ENCODE measurements at regions not wholly inside any gene's neighbourhood (a gene's known extent, or its start where the extent isn't known, plus 50 kb on each side); places are given as distances from the start of the nearest gene placed in this dataset.

GRCh38 chr6:150765067-150765764, 100.3 kb upstream of the MTHFD1L start:
- Histone ChIP-seq H3K36me3 (ENCODE audit: control insufficient read depth, insufficient read depth, low read length) (no peaks in the 10 kb centered on the region), H3K9me3 (replicated peaks; ENCODE audit: control insufficient read depth, low read depth, low read length) (no peaks in the 10 kb centered on the region), H3K4me3 (ENCODE audit: low read length) (no peak overlapping the region), H3K4me1 (ENCODE audit: control insufficient read depth, insufficient read depth, low read length) (peaks cover 19% of the 10 kb centered on the region), H3K27me3 (ENCODE audit: control insufficient read depth, insufficient read depth, low read length) (no peaks in the 10 kb centered on the region), H3K27ac (ENCODE audit: low read length) (no peak overlapping the region)
- no peak for DNase-seq
- WGBS (ENCODE audit: insufficient coverage) = 80% methylated on average over 1 of the region's 10 CpGs

DNA sequence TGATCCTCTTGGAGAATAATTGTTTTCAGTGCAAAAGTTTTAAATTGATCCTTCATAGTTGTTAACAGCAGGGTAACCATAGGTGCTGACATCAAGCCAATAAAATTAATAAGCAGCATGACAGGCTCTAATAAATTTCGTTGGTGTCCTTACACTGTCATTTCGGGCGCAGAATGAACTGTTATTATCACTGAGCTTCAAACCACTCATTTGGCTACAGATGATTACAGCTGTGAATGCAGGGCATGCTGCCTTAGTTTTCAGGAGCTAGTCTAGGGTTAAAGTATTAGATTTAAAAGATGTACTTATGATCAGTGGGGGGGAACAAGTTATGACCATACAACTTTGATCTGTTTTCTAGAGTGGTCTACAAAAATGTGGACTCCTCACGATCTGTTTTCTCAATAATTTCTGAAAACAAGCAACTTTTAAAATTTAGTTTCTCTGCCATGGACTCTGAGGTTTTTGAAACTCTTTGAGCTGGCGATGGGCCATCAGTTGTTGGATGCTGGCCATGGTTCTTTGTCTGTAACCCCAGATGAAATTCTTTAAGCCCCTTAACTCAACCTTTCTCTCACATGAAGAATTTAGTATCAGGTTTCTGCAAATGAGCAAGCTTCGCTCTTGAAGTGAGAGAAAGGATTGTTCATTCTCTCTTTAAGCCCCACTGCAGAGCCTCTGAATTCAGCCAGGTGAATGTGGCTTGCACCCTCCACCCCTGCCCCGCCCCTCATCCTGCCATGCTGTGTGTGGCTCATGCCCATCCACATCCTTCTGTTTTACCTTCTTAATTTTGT, 99.1 kb upstream of the MTHFD1L start:
- peaks cover 19% of the 10 kb centered on the region for H3K4me1 ChIP-seq (ENCODE audit: control insufficient read depth, insufficient read depth, low read length)
- H3K36me3 ChIP-seq (ENCODE audit: control insufficient read depth, insufficient read depth, low read length) = no peaks in the 10 kb centered on the region
- no peak overlapping the region for H3K4me3 ChIP-seq (ENCODE audit: low read length)
- peak overlapping the region; percentile 82 for H3K27ac ChIP-seq (ENCODE audit: low read length)
- H3K27me3 ChIP-seq (ENCODE audit: control insufficient read depth, insufficient read depth, low read length) = no peaks in the 10 kb centered on the region
- no peaks in the 10 kb centered on the region for H3K9me3 ChIP-seq (replicated peaks; ENCODE audit: control insufficient read depth, low read depth, low read length)
- DNase-seq = peak; percentile 60
- 29% methylated on average over 4 of the region's 7 CpGs for WGBS (ENCODE audit: insufficient coverage)

- Histone ChIP-seq H3K36me3 (ENCODE audit: control insufficient read depth, insufficient read depth, low read length) (no peaks in the 10 kb centered on the region), H3K27me3 (ENCODE audit: control insufficient read depth, insufficient read depth, low read length) (no peaks in the 10 kb centered on the region), H3K4me3 (ENCODE audit: low read length) (no peak overlapping the region), H3K27ac (ENCODE audit: low read length) (peak overlapping the region; percentile 82), H3K9me3 (replicated peaks; ENCODE audit: control insufficient read depth, low read depth, low read length) (no peaks in the 10 kb centered on the region), H3K4me1 (ENCODE audit: control insufficient read depth, insufficient read depth, low read length) (peaks cover 19% of the 10 kb centered on the region)
- WGBS (ENCODE audit: insufficient coverage) = 20% methylated on average over 1 of the region's 2 CpGs
- no peak for DNase-seq
Measured at GRCh38 chr6:150767161-150767560, 98.3 kb upstream of the MTHFD1L start.

- Histone ChIP-seq H3K27ac (ENCODE audit: low read length) (peak overlapping the region; percentile 82), H3K36me3 (ENCODE audit: control insufficient read depth, insufficient read depth, low read length) (no peaks in the 10 kb centered on the region), H3K9me3 (replicated peaks; ENCODE audit: control insufficient read depth, low read depth, low read length) (no peaks in the 10 kb centered on the region), H3K27me3 (ENCODE audit: control insufficient read depth, insufficient read depth, low read length) (no peaks in the 10 kb centered on the region), H3K4me1 (ENCODE audit: control insufficient read depth, insufficient read depth, low read length) (peaks cover 19% of the 10 kb centered on the region), H3K4me3 (ENCODE audit: low read length) (no peak overlapping the region)
- DNase-seq = peak; percentile 72
- WGBS (ENCODE audit: insufficient coverage) = 0% methylated on average over 1 of the region's 7 CpGs
Measured at GRCh38 chr6:150767571-150768018, 97.9 kb upstream of the MTHFD1L start.

DNA sequence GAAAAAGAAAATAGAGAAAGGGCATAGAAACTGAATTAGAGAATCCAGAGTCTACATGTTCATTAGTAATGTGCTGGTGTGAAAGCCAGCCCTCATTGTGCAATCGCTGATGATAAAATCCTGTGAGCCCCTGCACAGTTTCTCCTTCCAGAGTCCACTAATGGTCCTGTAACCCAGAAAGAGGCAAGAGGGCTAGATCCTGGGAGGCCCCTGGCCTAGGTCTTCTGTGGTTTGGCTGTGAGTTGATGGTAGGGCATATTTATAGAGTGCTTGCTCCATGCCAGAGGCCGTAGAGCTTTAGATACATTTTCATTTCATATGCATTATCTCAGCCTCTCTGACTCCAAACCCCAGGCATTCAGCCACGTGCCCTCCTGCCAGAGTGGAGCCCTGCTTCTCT, 94.9 kb upstream of the MTHFD1L start:
- no CpG with 5 or more reads among the region's 3 CpGs for WGBS (ENCODE audit: insufficient coverage)
- no peak overlapping the region for H3K27ac ChIP-seq (ENCODE audit: low read length)
- H3K9me3 ChIP-seq (replicated peaks; ENCODE audit: control insufficient read depth, low read depth, low read length) = peaks cover 11% of the 10 kb centered on the region
- peaks cover 8% of the 10 kb centered on the region for H3K4me1 ChIP-seq (ENCODE audit: control insufficient read depth, insufficient read depth, low read length)
- DNase-seq = no peak
- no peaks in the 10 kb centered on the region for H3K36me3 ChIP-seq (ENCODE audit: control insufficient read depth, insufficient read depth, low read length)
- no peaks in the 10 kb centered on the region for H3K27me3 ChIP-seq (ENCODE audit: control insufficient read depth, insufficient read depth, low read length)
- no peak overlapping the region for H3K4me3 ChIP-seq (ENCODE audit: low read length)

DNA sequence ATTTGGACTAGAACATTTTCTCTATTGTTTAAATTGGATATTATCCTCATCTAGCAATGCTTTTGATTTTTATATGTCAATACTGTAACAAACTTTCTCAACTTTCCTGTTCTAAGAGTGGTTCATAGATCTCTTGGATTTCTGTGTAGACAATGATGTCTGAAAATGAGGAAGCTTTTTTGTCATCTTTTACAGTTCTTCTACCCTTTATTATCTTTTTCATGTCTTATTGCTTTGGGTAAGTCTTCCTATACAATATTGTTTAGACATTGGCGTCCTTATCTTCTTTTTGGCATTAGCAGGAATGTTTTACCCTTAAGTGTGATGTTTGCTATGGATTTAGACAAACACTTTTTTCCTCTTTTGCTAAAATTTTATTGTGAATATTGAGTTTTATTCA, 91.5 kb upstream of the MTHFD1L start:
- Histone ChIP-seq H3K36me3 (ENCODE audit: control insufficient read depth, insufficient read depth, low read length) (no peaks in the 10 kb centered on the region), H3K27me3 (ENCODE audit: control insufficient read depth, insufficient read depth, low read length) (no peaks in the 10 kb centered on the region), H3K4me3 (ENCODE audit: low read length) (no peak overlapping the region), H3K4me1 (ENCODE audit: control insufficient read depth, insufficient read depth, low read length) (no peaks in the 10 kb centered on the region), H3K27ac (ENCODE audit: low read length) (no peak overlapping the region), H3K9me3 (replicated peaks; ENCODE audit: control insufficient read depth, low read depth, low read length) (peaks cover 11% of the 10 kb centered on the region)
- WGBS (ENCODE audit: insufficient coverage) = no CpG with 5 or more reads among the region's 1 CpG
- DNase-seq = no peak

DNA sequence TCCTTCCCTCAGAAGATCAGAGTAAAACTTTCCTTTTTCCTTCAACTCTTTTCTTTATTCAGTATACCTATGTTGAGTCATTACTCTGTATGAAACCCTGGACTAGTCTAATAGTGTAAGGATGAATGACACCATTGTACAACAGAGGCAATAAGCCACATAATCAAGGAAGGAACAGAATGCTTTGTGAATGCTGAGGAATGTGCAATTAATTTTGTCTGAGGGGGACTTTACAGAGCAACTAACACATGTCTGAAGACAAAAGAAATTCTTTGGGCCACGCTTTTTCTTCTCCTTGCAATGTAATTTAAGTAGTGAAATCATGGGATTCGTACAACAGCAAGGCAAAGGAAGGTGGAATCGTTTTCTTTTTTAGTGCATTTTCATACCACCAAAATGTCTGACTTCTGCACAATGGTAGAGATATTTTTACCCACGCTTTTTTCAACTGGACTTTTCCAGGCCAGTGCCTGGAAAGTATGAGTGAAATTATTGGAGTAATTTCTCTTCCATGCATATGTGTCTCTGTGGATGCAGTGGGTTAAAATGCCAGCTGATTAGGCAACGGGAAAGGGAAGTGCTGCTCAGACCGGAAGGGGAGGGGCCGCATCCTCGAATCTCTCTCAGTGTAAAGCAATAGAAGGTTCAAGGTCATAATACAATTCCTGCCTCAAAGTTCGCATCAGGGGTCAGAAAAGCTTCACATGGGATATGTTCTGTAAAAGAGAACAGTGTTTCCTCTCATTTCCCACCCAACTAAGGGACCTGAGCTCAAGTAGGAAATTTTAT, 89.9 kb upstream of the MTHFD1L start:
- Histone ChIP-seq H3K4me1 (ENCODE audit: control insufficient read depth, insufficient read depth, low read length) (no peaks in the 10 kb centered on the region), H3K27me3 (ENCODE audit: control insufficient read depth, insufficient read depth, low read length) (no peaks in the 10 kb centered on the region), H3K36me3 (ENCODE audit: control insufficient read depth, insufficient read depth, low read length) (no peaks in the 10 kb centered on the region), H3K4me3 (ENCODE audit: low read length) (no peak overlapping the region), H3K9me3 (replicated peaks; ENCODE audit: control insufficient read depth, low read depth, low read length) (peaks cover 11% of the 10 kb centered on the region), H3K27ac (ENCODE audit: low read length) (no peak overlapping the region)
- 20% methylated on average over 2 of the region's 9 CpGs for WGBS (ENCODE audit: insufficient coverage)
- no peak for DNase-seq

DNA sequence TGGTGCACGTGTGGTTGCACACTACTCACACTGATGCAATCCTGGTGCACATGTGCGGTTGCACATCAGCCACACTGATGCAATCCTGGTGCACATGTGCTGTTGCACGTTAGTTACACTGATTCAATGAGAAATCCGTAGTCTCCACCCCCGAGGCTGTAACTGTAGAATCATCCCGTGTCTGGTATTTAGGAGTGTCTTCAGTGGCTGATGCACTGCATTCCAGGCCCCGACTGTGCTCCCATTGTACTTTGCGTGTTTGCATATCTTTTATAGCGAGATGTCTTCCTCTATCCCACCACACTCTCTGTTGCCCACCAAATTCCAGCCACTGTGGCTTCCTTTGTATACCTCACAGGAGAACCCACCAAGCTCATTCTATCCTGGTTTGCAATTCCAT, 87.8 kb upstream of the MTHFD1L start:
- Histone ChIP-seq H3K27ac (ENCODE audit: low read length) (no peak overlapping the region), H3K27me3 (ENCODE audit: control insufficient read depth, insufficient read depth, low read length) (no peaks in the 10 kb centered on the region), H3K36me3 (ENCODE audit: control insufficient read depth, insufficient read depth, low read length) (no peaks in the 10 kb centered on the region), H3K4me1 (ENCODE audit: control insufficient read depth, insufficient read depth, low read length) (no peaks in the 10 kb centered on the region), H3K9me3 (replicated peaks; ENCODE audit: control insufficient read depth, low read depth, low read length) (peaks cover 11% of the 10 kb centered on the region), H3K4me3 (ENCODE audit: low read length) (no peak overlapping the region)
- 78% methylated on average over 8 of the region's 9 CpGs for WGBS (ENCODE audit: insufficient coverage)
- DNase-seq = no peak

DNA sequence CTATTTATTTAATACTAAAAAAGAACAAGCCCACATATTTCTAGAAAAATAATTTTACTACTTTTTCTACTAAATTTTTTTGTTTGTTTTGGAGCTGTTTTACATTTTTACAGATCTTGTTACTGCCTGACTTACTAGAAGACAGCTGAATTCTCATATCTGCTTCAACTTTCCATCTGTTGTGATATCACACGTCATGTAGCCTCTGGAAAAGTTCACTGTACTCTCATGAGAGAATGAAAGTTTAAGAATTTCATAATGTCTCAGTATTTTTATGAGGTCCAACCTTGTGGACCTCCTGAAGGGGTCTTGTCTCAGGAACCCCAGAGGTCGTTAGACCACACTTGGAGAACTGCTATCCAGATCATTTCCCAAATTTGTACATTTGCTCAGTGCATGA, 81.7 kb upstream of the MTHFD1L start:
- Histone ChIP-seq H3K27ac (ENCODE audit: low read length) (no peak overlapping the region), H3K27me3 (ENCODE audit: control insufficient read depth, insufficient read depth, low read length) (no peaks in the 10 kb centered on the region), H3K4me1 (ENCODE audit: control insufficient read depth, insufficient read depth, low read length) (no peaks in the 10 kb centered on the region), H3K4me3 (ENCODE audit: low read length) (no peak overlapping the region), H3K9me3 (replicated peaks; ENCODE audit: control insufficient read depth, low read depth, low read length) (peaks cover 3% of the 10 kb centered on the region), H3K36me3 (ENCODE audit: control insufficient read depth, insufficient read depth, low read length) (peaks cover 4% of the 10 kb centered on the region)
- no peak for DNase-seq
- whole genome bisulfite sequencing (ENCODE audit: insufficient coverage) = no CpG with 5 or more reads among the region's 2 CpGs

DNA sequence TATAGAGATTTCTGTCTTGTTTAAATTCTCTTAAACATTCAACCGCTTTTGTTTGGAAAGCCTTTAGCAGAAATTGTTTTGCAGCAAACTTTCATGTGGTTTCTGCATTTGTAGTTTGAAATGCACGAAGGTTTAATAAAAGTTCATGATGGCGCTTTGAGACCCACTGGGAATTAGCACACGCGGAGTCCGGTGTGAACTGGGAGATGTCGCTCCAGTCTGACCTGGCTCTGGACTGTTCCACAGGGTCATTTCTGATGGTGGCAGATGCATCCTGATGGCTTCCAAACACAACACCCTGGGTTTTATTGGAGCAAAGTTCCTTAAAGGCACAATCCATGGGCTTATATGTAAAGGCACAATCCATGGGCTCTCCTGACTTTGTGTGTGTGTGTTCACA, 78.1 kb upstream of the MTHFD1L start:
- Histone ChIP-seq H3K9me3 (replicated peaks; ENCODE audit: control insufficient read depth, low read depth, low read length) (peaks cover 3% of the 10 kb centered on the region), H3K36me3 (ENCODE audit: control insufficient read depth, insufficient read depth, low read length) (peaks cover 4% of the 10 kb centered on the region), H3K4me1 (ENCODE audit: control insufficient read depth, insufficient read depth, low read length) (no peaks in the 10 kb centered on the region), H3K4me3 (ENCODE audit: low read length) (no peak overlapping the region), H3K27ac (ENCODE audit: low read length) (no peak overlapping the region), H3K27me3 (ENCODE audit: control insufficient read depth, insufficient read depth, low read length) (no peaks in the 10 kb centered on the region)
- 63% methylated on average over 2 of the region's 7 CpGs for WGBS (ENCODE audit: insufficient coverage)
- no peak for DNase-seq

All from muscle of leg (tissue), 3 donors.